Stimulated activated CD8-positive, alpha-beta memory T cell treated with anti-CD3 and anti-CD28 coated beads, Interleukin-7, amount 100 ng/mL, for 1 hour (primary cell): ENCODE measurements at regions not wholly inside any gene's neighbourhood (a gene's known extent, or its start where the extent isn't known, plus 50 kb on each side); places are given as distances from the start of the nearest gene placed in this dataset.
"Not testable (repeated sequence)": the region's sequence is repeated elsewhere in the genome, so short reads cannot be mapped to it uniquely, and the experiment has no call there.

ENCODE experiments used
- DNase-seq, 2 donors: peaks; one replicate each; pipeline ENCODE4 v3.0.0-alpha.2; 2020; ENCODE audit warnings: low read depth in 2 of 2

GRCh38 chr17:45646288-45646988 is 137.7 kb upstream of the CRHR1 start:
- DNase-seq, result no peak

DNA sequence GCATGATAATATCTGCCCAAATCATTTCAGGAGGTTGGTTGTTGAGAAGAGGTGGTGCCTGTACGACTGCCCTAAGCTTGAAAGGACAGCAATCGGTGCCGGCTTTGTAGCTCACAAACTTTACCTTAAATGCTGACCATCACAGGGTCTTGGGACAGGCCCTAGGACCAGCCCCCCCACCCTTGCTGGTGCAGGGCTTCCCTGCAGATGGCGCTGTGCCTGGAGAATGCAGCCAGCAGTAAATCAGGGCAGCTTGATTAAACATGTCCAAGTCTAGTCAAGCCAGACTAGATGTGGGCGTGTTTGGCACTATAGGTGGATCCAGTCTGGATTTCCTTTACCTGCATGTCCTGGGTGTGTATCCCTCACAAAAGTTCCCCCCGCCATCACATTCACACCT is 135.5 kb upstream of the CRHR1 start:
- no peak for DNase-seq

DNA sequence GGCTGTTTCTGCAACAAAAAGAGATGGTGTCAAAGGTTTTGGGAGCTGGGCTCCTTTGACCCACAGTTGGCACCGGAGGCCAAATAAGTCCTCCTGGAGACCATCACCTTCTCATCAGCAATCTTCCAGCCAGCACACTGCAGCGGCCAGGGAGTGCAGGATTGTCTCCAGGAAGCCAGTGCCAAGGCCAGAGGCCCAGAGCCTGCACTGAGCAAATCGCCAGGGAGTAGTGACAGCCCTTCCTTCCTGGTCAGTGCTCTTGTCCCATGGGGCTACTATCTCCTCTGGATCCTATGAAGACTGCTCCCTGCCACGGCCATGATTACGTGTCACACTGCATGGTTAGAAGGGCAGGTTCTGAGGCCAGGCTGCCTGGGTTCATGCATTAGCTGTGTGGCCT is 134.3 kb upstream of the CRHR1 start:
- DNase-seq, result no peak

- no peak for DNase-seq
Observed at GRCh38 chr17:45650561-45650960, 133.6 kb upstream of the CRHR1 start.

- DNase-seq, result no peak
Observed at GRCh38 chr17:45651145-45651709, 132.9 kb upstream of the CRHR1 start.

DNA sequence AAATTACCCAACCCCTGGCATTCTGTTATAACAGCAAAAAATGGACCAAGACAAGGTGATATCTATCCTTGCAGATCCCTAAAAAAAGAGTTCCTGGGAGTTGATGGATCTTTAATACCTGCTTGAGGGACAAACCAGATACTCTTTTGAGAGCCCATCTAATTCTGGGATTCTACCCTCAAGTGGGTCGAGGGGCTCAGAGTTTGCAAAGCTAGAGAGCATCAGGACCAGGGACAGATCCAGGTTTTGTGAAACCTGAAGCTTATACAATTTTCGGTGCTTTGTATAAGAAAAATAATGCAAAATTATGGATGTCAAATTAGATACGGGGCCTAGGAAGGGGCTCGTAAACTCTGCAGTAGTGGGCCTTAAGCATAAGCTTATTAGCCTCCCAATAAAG is 130.5 kb upstream of the CRHR1 start:
- no peak for DNase-seq

- no peak for DNase-seq
Observed at GRCh38 chr17:45656527-45657181, 127.5 kb upstream of the CRHR1 start.

GRCh38 chr17:45660474-45660873 is 123.6 kb upstream of the CRHR1 start:
- DNase-seq, result no peak

GRCh38 chr17:45662432-45662831 is 121.7 kb upstream of the CRHR1 start:
- no peak for DNase-seq

DNA sequence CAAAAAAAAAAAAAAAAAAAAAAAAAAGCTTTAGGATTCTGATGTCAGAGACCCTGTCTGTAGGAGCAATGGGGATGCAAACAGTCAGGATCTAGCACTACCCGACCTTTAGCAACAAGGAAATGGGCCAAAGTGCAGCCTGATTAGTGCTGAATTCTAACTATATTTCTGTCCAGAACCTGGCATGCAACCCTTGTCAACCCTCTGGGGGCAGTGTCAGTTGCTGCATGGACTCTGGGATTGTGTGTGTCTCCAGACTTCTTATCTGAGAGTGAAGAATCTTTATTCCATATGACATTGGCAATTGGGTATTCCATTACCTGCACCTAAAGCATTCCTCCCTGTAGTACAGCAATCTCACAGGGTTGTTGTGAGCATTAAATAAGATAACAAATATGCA is 120.3 kb upstream of the CRHR1 start:
- DNase-seq, result no peak

GRCh38 chr17:45664921-45665320 is 119.2 kb upstream of the CRHR1 start:
- DNase-seq, result no peak

DNA sequence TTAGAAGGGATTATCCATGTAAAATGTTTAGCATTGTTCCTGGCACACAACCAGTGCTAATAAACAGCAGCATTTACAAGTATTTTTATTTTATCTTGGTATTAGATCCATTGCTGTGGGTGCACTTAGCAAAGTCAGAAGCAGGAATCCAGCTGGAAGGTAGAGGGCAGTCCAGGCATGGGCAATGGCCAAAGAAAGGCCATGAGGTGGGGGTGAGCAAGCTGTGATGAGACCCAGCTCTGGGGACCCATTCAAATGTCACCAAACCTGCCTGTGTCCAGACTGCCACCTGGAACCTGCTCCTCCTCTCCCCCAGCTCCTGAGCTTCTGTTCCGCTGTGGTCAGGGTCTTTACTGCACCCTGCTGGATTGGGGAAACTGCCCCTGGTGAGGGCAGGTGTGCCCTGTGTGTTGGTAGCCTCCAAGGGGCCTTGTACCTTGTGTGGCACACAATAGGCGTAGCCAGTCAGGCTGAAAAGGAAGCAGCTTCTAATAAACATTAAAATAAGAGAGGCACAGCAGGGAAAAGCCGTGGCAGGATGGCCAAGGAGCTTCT is 118.0 kb upstream of the CRHR1 start:
- DNase-seq, result no peak

DNA sequence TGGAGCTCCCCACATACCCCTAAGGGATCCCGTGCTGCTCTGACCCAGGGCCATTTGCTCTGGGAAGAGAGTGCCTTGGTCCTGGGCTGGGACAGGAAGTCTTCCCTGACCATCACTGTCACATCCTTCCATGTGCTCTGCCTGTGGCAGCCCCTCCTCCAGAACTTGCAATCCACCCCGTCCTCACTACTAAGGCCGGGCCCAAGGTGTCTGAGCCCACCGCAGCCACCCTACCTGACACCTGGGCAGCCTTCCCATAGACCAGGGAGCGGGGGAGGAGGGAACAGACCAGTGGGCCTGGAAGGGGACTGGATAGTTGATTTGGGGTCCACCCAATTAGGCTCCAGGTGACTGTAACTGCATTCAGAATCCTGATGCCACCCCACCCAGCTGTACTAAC is 117.5 kb upstream of the CRHR1 start:
- DNase-seq, result no peak

DNA sequence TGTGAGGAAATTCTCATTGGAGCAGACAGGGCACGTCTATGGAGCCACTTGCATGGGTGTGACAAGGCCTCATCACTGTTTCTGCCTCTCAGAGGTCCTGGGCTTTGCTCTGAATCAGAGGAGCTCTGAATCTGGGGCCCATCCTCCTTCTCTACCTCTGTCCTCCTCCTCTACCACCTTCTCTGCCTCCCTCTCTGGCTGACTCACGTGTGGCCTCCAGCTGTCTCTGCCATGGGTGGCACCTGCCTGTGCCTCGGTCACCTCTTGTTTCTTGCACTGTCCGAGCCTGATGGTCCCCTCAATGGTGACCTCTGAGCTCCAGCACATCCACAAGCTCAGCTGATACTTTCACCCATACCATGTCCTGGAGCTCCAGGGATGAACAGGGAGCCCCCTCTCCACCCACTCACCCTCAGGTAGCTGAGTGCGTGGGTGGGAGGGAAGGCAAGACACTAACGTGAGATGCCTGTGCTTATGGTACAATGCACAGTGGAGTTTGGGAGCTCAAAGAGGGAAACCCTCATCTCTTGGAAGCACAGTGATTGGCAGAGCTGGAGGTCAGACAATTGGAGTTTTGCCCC is 116.4 kb upstream of the CRHR1 start:
- DNase-seq, result no peak

GRCh38 chr17:45668316-45668715 is 115.8 kb upstream of the CRHR1 start:
- DNase-seq, result no peak

GRCh38 chr17:45672301-45672700 is 111.8 kb upstream of the CRHR1 start:
- DNase-seq, result no peak

- DNase-seq, result no peak
Observed at GRCh38 chr17:45672792-45673191, 111.3 kb upstream of the CRHR1 start.

DNA sequence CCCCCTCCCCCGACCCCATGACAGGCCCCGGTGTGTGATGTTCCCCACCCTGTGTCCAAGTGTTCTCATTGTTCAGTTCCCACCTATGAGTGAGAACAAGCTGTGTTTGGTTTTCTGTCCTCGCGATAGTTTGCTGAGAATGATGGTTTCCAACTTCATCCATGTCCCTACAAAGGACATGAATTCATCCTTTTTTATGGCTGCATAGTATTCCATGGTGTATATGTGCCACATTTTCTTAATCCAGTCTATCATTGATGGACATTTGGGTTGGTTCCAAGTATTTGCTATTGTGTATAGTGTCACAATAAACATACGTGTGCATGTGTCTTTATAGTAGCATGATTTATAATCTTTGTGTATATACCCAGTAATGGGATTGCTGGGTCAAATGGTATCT is 110.4 kb upstream of the CRHR1 start:
- DNase-seq, result not testable (repeated sequence)

- no peak for DNase-seq
Observed at GRCh38 chr17:45675012-45675411, 109.1 kb upstream of the CRHR1 start.

DNA sequence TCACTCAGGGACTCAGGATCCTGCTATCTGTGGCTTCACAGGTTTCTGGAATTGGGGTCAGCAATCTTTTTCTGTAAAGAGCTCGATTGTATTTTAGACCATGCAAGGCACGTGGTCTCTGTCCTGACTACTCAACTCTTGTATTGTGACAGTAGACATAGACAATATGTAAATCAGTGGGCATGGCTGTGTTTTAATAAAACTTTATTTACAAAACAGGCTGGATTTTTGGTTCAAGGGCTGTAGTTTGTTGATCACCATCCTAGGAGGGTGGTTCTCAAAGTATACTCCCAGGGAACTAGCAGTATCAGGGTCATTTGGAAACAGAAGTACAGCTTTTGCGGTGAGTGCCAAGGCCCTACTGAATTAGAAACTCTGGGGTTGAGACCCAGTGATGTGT is 108.2 kb upstream of the CRHR1 start:
- DNase-seq, result no peak

- DNase-seq, result no peak
Observed at GRCh38 chr17:45676695-45677094, 107.4 kb upstream of the CRHR1 start.

- DNase-seq, result no peak
Observed at GRCh38 chr17:45677770-45678169, 106.3 kb upstream of the CRHR1 start.

- DNase-seq, result no peak
Observed at GRCh38 chr17:45679426-45679825, 104.7 kb upstream of the CRHR1 start.
